T-helper 22 cell (primary cell): ENCODE measurements at regions not wholly inside any gene's neighbourhood (a gene's known extent, or its start where the extent isn't known, plus 50 kb on each side); places are given as distances from the start of the nearest gene placed in this dataset.
"Not testable (repeated sequence)": the region's sequence is repeated elsewhere in the genome, so short reads cannot be mapped to it uniquely, and the experiment has no call there.

Experiments used
- DNase-seq: peaks from one replicate; pipeline ENCODE4 v3.0.0-alpha.2; 2020; ENCODE audit warnings: low read depth

DNA sequence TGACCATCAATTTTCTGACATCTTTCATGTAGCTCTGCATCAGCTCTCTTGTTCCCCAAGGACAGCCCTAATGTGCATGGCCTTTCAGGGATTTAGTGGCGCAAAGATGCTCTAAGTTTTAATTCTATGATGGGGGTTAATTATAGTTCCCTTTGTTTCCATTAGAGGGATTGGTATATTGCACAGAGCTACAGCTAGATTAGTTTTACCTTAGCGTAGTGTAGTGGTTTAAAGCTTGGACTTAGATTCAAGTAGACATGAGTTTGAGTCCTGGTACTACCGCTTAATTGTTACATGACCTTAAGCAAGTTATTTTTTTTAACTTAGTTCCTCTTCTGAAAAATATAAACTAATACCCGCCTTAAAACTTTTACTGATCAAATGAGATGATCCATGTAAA is 247.8 kb upstream of the KRR1 start:
- DNase-seq: no peak

DNA sequence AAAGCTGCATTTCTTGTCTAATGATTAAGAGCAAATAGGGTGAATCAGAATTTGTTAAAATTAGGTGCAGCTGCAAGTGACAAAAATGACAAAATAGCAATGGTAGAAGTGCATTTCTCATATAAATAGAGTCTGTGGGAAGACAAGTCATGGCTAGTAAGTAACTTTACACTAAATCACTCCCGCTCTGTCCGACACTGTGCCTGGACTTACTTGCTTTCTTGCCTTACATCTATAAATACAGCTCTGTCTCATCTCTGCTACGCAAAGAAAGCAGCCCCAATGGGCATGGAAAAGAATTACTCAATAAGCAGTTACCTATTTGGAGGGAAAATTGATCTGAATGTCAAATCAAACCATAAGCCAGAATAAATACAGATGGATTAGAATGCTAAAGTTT is 245.4 kb upstream of the KRR1 start:
- DNase-seq: no peak

GRCh38 chr12:75756111-75756510 is 244.7 kb upstream of the KRR1 start:
- DNase-seq: no peak

- DNase-seq: no peak
Measured at GRCh38 chr12:75754698-75755097, 243.3 kb upstream of the KRR1 start.

- DNase-seq: no peak
Measured at GRCh38 chr12:75754141-75754540, 242.7 kb upstream of the KRR1 start.

DNA sequence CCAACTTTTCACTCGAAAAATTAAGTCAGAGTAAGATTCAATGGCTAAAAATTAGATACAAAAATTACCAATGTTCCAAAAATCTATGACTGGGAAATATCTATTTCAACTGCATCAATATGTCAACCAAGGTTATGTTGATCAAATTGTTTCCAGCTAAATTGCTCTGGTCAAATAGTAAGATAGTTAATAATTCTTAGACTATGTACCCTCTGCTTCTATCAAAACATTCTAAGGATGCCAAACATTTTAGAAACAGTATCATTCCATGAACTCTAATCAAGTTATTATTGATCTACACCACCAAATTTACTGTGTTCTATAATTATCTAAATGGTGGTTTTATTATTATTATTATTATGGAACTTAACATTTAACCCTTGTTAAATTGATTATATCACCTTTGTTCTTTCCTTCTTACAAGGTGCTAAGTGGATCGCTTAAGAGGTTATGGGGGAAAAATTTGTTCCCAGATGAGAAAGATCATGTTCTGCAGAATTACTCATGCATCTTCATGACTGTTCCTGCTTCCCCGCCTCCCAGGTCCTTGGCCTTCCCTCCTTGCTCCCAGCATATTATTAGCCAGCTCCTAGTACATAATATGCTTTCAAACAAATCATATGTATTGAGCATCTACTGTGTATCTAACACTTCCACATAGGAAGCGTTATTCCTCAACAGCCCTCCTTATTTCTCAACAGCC is 240.5 kb upstream of the KRR1 start:
- DNase-seq: no peak

DNA sequence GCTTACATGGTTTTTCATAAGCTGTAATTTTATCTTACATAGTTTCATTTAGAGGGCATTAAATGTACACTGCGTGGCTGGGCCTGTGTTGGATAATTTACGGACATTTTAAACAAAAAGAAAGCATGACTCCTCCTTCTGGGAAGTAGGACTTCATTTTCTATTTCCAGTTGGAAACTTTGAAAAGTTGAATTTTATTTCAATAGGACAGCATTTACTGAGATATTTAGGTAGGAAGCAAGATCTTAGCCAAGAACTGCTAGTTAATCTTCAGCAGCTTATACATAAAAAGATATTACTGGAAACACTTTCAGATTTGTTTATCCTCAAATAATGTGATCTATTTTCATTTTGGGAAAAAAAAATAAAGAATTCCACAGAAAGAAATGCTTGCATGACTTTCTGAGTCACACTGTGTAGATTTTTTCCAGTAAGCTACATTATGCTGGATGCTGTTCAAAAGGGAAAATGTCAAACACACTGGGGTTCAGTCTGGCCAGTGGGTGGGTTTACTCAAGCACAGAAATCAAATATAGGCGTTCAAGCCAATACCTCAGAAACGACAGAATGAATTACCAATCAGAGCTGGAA is 239.4 kb upstream of the KRR1 start:
- no peak for DNase-seq

DNA sequence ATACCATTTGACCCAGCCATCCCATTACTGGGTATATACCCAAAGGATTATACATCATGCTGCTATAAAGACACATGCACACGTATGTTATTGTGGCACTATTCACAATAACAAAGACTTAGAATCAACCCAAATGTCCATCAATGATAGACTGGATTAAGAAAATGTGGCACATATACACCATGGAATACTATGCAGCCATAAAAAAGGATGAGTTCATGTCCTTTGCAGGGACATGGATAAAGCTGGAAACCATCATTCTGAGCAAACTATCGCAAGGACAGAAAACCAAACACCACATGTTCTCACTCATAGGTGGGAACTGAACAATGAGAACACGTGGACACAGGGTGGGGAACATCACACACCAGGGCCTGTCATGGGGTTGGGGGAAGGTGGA is 237.6 kb upstream of the KRR1 start:
- not testable (repeated sequence) for DNase-seq

DNA sequence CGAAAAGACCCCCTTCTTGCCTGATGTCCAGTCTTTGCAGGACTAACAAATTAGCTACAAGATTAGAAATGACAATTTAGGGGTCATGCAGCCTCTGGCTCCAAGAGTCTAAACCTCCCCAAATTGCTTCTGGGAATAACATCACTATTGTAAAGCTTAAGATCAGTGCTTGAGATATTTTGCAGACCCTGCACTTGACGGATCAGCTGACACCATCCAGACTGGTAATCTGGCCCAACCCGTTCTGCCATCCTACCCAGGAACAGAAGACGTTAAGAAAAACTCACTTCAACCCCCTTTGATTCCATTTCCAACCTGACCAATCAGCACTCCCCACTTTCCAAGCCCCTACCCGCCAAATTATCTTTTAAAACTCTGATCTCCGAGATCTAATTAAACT is 236.7 kb upstream of the KRR1 start:
- no peak for DNase-seq

DNA sequence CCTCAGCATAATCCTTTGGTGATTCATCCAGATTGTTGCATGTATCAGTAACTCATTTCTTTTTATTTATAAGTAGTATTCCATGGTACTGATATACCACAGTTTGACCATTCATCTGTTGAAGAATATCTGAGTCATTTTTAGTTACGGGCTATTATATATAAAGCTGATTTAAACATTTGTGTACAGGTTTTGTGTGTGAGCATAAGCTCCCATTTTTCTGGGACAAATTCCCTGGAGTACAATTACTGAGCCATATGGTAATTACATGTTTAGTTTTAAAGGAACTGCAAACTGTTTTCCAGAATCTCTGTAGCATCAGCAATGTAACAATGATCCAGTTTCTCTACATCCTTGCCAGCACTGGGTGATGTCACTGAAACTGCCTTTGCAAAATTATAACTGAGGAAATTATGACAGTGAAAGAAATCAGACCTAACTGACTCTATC is 236.2 kb upstream of the KRR1 start:
- no peak for DNase-seq

DNA sequence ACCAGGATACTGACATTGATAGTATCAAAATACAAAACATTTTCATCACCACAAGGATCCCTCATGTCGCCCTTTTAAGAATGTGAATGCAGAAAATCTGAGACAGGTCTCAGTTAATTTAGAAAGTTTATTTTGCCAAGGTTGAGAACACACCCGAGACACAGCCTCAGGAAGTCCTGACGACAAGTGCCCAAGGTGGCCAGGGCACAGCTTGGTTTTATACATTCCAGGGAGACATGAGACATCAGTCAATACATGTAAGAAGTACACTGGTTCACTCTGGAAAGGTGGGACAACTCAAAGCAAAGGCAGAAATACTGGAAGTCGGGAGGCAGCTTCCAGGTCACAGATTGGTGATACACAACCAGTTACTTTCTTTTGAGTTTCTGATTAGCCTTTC is 235.2 kb upstream of the KRR1 start:
- DNase-seq: no peak

DNA sequence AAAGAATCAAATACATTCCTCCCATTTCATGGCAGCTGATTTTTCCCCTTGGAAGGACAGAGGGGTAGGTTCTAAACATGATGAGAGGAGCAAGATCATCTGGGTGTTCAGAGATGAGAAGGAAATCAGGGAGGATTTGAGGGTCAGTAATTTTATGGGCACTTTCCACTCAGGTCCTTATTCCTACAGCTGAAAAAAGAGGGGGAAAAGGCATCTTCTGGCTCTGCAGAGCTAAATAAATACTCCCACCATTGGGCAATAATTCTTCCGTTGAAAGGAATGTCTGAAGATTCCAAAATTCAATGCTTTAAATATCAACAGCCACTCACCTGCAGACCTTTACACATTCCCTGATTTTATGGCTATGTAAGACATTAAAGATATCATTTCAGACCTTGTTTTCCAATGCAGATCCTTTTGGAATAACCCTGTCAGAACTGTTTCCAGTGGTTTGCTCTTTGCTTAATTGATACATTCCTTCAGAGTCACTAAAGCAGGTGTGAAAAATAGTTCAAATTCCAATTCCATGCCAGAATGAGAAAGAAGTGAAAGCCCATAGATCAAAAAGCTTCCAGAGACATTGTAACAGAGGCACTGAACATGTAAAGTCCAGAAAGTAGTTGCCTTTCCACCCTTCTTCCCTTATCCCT is 233.3 kb upstream of the KRR1 start:
- no peak for DNase-seq

DNA sequence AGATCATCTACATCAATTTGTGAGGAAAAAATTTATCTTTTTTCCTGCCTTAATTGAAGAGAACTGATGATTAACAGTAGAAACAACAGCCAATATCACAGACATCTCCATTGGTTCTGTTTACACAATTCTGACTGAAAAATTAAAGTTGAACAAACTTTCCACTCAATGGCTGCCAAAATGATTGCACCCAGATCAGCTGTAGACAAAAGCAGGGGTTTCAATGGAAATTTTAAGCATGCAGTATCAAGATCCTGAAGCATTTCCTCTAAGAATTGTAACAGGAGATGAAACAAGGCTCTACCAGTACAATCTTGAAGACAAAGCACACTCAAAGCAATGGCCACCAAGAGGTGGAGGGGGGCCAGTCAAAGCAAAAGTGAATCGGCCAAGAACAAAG is 231.6 kb upstream of the KRR1 start:
- DNase-seq: no peak

DNA sequence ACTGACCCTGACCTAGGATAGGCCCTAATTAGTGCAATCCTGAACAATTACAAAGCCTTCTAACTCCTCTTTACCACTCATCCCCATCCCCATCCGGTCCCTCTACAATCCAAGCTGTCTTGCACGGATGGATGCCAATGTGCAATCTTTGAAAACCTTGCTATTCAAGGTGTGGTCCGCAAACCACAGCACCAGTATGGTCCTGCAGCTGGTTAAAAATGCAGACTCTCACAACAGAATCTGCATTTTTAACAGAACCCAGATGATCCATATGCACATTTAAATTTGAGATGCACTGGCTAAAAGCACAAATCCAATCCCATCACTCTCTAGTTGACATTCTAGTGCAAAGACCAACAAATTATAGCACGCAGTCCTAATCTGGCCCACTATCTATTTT is 230.6 kb upstream of the KRR1 start:
- DNase-seq: no peak

DNA sequence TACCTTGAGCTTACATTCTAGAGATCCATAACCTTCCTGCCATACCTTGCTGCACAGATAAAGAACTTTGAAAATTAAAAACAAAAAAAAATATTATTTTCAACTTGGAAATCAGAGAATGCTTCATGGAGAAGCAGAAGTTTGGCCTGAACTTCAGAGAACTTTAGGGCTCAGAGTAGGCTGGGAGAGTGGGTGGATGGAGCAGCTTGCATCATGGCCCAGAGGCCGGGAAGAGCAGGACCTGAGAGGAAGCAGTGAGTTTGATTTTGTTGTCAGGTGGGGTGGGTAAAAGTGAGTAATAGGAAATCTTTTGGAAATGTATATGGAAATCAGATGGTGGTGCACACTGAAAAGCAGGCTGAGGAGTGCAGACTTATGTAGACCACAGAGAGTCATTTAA is 228.5 kb upstream of the KRR1 start:
- no peak for DNase-seq

GRCh38 chr12:75739098-75739497 is 227.7 kb upstream of the KRR1 start:
- not testable (repeated sequence) for DNase-seq

- no peak for DNase-seq
Measured at GRCh38 chr12:75738486-75738885, 227.1 kb upstream of the KRR1 start.

- no peak for DNase-seq
Measured at GRCh38 chr12:75735853-75736252, 224.4 kb upstream of the KRR1 start.

GRCh38 chr12:75728826-75729225 is 217.4 kb upstream of the KRR1 start:
- DNase-seq: no peak

- DNase-seq: no peak
Measured at GRCh38 chr12:75727577-75727976, 216.2 kb upstream of the KRR1 start.

- no peak for DNase-seq
Measured at GRCh38 chr12:75725521-75726111, 214.2 kb upstream of the KRR1 start.

DNA sequence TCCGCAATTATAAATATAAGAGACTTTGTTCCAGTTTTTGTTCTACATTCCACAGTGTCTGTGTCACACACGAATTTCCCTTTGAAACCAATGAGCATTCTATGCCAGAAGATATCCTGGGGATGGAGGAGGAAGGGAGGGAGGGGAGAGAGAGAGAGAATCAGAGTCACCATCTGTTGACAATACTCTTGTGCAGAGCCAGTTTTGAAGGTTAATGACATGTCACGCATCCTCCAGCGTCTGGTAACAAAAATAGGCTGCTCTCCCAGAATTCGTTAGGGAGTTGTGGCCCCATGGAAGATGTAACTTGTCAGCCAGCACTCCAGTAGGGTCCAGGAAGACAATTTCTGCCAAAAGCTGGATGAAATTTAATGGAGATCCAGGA is 213.5 kb upstream of the KRR1 start:
- no peak for DNase-seq

GRCh38 chr12:75724307-75724927 is 213.0 kb upstream of the KRR1 start:
- DNase-seq: no peak
